Stimulated activated CD4-positive, alpha-beta T cell treated with anti-CD3 and anti-CD28 coated beads, TNF-alpha, amount 100 ng/mL, for 24 hours (primary cell): ENCODE measurements at regions not wholly inside any gene's neighbourhood (a gene's known extent, or its start where the extent isn't known, plus 50 kb on each side); places are given as distances from the start of the nearest gene placed in this dataset.
"Not testable (repeated sequence)": the region's sequence is repeated elsewhere in the genome, so short reads cannot be mapped to it uniquely, and the experiment has no call there.

Experiments
- DNase-seq, 3 experiments: peaks; one replicate each; pipeline ENCODE4 v3.0.0-alpha.2; 2020; ENCODE audit warnings: low read depth in 3 of 3

GRCh38 chr12:111274777-111275176, 94.1 kb downstream of the PHETA1 start:
- no peak for DNase-seq

- DNase-seq: no peak
Observed at GRCh38 chr12:111271674-111272418, 97.0 kb downstream of the PHETA1 start.

DNA sequence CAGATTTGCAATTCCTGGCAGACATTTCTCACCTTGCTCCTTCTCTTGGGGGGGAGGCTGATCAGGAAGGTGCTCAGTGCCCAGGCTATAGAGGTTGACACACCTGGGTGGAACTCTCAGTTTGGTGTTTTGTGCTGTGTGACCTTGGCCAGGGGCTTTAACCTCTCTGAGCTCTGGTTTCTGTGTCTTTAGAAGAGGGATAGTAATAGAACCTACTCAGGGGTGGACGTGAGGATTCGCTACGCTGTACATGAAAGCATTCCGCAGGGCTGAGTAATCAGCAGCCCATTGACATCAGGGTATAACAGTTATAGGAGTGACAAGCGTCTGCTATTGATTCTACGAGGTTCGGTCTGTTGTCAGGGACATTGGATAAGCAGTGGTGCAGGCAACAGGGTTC, 98.1 kb downstream of the PHETA1 start:
- DNase-seq: no peak

DNA sequence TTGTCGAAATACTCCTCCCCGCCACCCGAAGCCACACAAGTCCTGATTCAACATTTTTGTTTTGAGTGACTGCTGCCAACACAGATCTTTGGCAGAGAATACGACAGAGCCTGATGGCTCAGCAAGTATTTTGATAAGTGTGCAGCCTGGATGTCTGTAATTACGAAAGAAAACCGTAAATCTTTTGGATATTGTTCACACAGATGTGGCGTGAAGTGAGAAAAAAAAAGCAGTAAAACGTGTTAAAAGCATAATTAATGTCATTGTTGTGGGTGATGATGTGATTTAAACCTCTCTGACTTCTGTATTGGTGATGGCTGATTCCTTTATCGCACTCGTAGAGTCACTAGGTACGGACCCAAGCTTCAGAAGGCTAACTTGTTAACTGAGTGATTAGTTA, 98.7 kb downstream of the PHETA1 start:
- no peak for DNase-seq

GRCh38 chr12:111269718-111270117, 99.2 kb downstream of the PHETA1 start:
- DNase-seq: no peak

- peak in 1 of 3 experiments; percentile 12 for DNase-seq
Observed at GRCh38 chr12:111268738-111269572, 99.9 kb downstream of the PHETA1 start.

DNA sequence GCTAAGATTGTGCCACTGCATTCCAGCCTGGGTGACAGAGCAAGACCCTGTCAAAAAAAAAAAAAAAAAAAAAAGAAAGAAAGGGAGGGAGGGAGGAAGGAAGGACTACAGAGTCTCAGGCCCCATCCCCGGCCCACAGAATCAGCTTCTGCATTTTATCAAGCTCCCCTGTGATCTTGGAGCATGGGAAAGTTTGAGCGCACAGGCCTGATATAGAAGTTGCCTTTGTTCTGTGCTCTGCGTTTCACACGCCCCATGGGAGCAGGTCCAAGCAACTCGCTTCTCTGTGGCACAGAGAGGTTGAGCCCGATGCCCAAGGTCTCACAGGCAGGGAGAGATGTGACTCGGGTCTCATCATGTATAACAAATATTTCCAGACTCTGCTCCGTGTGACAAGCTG, 101.8 kb downstream of the PHETA1 start:
- DNase-seq: no peak

DNA sequence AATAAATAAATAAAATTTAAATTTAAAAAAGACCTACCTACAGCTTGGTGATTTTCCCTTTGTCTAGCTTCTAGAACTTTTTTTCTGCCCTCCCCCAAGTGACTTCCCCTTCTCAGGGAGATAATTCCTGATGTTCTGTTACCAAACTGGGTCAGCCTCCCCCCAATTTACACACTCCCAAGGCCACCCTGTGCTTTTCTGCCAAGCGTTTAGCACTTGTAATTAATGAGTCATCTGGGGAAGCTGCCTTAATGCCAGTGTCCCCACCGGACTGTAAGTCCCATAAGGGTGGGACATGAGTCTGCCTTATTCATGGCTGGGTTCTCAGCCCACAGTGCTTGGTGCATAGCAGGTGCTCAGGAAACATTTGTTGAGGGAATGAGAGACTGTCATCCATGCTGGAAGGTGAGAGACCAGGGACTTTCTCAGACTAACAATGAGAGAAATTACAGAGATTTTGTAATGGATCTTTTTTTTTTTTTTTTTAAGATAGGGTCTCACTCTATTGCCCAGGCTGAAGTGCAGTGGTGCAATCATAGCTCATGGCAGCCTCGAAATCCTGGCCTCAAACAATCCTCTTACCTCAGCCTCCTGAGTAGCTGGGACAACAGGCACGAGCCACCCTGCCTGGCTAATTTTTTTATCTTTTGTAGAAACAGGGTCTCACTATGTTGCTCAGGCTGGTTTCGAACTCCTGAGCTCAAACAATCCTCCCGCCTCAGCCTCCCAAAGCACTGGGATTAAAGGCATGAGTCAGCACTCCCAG, 106.8 kb downstream of the PHETA1 start:
- no peak for DNase-seq

- DNase-seq: no peak
Observed at GRCh38 chr12:111260732-111261131, 108.2 kb downstream of the PHETA1 start.

DNA sequence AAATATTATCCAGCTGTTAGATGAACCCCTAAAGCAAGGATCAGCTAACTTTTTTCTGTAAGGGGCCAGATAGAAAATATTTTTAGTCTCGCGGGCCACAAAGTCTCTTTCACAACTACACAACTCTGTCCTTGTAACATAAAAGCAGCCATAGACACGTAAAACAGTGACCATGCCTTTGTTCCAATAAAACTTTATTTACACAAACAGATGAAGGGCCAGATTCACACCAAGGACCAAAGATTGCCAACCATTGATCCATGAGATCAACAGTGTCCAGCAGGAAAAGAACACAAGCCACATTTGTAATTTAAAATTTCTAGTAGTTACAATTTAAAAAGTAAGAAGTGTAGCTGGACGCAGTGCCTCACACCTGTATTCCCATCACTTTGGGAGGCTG, 109.7 kb downstream of the PHETA1 start:
- DNase-seq: no peak

- not testable (repeated sequence) for DNase-seq
Observed at GRCh38 chr12:111258081-111258480, 110.8 kb downstream of the PHETA1 start.

GRCh38 chr12:111257435-111257902, 111.4 kb downstream of the PHETA1 start:
- no peak for DNase-seq

GRCh38 chr12:111256629-111257434, 112.1 kb downstream of the PHETA1 start:
- no peak for DNase-seq

DNA sequence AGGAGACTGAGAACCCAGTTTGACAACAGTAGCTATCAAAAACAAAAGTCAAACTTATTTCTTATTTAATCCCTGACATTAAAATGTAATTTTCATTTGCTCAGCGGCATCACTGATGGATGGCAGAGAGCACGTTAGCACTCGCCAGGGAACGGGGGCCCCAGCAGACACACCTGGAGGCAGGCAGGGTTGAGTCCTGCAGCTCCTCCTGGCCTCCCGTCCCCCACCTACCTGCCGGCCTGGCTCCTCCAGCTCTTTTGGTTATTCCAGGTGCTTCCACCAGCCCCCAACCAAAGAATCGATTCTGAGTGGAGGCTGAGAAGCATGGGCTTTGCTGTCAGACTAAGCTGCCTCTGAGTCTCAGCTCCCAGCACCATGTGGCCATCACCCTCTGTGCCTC, 113.6 kb downstream of the PHETA1 start:
- no peak for DNase-seq

- DNase-seq: no peak
Observed at GRCh38 chr12:111254106-111254505, 114.8 kb downstream of the PHETA1 start.

- DNase-seq: no peak
Observed at GRCh38 chr12:111253213-111253612, 115.7 kb downstream of the PHETA1 start.

DNA sequence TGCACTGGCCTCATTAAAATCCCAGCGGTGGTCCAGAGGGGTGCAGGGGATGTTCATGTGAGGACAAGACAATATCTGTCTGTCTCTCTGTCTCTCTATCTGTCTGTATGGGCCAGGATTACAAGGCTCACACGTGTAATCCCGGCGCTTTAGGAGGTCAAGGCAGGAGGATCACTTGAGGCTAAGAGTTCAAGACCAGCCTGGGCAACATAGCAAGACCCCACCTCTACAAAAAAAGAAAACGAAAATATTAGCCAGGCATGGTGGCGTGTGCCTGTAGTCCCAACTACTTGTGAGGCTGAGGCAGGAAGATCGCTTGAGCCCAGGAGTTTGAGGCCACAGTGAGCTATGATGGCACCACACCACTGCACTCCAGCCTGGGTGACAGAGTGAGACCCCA, 117.1 kb downstream of the PHETA1 start:
- DNase-seq: no peak

DNA sequence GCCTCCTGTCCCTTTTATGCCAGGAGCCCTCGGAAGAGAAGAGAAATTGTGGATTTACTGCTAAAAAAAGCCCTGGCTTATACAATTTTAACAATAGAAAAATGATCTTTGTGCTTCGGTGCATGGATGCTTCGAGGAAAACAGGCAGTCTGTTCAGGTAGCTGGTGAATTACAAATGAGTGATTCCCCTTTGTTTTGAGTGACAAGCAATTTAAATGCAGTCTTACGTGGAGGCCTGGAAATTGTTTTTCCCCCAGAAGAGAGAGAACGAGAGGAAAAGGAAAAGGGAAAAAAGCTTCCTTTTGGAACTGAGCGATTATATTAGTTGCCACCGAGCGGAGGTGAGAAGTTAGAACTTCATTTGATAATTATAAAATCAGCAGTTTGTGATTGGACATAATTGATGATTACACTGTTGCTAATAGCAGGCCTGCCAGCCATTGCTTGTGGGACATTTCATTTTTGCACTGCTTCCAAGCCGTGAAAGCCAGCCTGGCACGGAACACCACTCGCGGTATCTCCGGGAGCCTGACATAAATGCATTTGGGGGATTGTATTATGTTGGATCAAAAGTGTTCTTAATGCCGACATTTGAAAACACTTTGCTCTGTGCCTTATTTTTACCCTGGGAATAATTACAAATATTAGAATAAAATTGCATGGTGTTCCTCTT, 117.7 kb downstream of the PHETA1 start:
- DNase-seq: no peak

- DNase-seq: no peak
Observed at GRCh38 chr12:111250251-111250881, 118.5 kb downstream of the PHETA1 start.

DNA sequence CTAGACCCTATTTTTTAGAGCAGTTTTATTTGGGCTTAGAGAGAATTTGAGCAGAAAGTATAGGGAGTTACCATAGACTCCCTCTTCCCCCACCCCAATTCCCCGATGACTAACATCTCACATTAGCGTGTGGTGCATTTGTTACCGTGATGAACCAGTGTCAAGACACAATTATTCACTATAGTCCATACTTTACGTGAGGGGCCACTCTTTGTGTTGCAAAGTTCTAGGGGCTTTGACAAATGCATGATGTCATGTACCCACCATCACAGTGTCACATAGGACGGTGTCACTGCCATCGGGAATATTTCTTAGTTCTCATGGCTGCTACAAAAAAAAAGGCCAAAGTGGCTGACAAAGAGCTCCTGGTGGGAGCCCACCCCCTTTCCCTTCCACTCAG, 119.1 kb downstream of the PHETA1 start:
- DNase-seq: no peak
